ENCODE measurements at regions not wholly inside any gene's neighbourhood (a gene's known extent, or its start where the extent isn't known, plus 50 kb on each side); places are given as distances from the start of the nearest gene placed in this dataset.
"Not testable (repeated sequence)": the region's sequence is repeated elsewhere in the genome, so short reads cannot be mapped to it uniquely, and the experiment has no call there.

DNA sequence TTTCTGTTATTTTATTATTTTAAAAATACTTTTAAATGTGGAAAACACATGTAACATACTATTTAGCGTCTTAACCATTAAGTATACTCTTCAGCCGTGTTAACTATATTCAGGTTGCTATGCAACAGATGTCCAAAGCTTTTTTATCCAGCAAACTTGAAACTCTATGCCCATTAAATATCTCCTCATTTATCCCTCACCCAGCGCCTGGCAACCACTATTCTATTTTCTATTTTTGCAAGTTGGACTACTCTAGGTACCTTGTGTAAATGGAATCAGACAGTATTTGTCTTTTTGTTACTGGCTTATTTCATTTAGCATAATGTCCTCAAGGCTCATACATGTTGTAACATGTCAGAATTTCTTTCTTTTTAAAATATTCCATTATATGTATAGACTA lies 174.6 kb downstream of the PCDH10 start:
- no peak for DNase-seq (ENCODE audit: low spot score)

DNA sequence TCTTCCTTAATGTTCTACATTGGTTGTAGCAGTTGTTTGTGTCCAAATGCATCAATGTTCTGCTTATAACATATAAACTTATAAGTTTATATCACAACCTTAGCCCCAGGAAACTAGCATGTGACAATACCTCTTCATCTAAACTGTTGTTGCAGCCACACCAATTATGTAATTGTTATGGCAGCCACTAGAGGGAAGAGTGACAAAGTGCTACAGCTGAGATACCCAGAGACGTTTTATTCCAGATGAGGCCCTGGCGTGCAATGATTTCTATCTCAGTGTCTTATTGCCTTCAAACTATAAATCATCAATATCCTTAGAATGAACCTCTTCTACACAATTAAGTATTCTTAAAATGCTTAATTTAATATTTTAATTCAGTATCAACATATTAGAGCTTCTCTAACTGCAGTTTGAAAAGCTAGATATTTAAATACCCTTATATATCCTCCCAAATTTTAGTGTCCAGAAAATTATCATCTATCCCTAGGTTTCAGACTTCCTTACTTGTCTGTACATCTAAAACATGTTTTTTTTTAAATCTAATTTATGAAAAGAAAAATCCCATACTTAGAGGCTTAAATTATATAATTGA lies 171.6 kb downstream of the PCDH10 start:
- peak; percentile 51 for DNase-seq (ENCODE audit: low spot score)

DNA sequence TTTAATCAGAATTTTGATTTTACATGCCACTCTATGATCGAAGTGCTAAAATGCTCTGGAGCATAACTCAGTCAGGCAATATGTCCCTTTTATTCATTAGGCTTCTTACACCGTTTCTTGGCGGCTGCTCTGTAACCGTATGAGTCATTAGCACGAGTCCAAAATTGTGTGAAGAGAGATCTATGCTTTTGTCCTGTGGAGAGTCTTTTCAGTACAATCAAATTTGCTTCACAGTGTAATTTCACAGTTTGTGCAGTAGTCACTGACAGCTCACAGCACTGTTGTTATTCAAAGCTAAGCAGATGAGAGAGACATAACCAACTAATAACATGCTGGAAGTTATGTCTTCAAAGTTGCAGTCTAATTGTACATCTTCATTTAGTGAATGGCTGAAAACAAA lies 167.8 kb downstream of the PCDH10 start:
- DNase-seq (ENCODE audit: low spot score), result no peak

DNA sequence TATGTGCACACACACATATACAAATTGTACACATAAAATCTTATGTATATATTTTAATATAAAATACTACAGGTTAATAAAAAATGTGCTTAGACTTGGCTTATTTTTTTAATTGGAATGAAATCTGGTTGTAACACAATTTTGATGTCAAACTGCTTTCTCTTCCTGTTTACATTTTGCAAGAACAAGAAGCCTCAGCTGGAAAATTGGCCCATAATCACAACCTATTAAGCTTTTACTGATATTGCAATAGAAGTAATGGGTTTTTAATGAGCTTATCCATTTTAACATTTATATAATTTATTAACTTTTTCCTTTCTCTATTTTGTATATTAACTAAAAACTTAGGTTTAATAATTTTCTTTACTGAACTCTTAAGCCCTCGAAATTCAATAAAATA lies 165.9 kb downstream of the PCDH10 start:
- DNase-seq (ENCODE audit: low spot score), result no peak

DNA sequence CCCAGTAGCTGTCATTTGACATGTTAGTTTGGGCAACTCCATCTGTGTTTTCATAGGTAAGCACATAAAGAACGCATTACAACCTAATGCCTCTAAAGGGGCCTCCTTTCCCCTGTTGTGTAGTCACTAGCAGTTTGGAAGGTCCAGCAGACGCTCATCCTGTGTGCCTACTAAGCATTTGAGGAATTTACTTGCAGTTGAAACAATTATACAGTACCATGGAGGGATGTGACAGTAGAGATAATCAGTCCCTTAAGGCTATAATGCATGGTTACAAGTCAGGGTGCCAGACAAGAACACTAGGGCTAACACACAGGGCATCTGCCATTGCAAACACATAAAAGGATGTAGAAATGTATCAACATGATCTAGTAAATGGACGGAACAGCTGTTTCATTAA lies 138.3 kb downstream of the PCDH10 start:
- no peak for DNase-seq (ENCODE audit: low spot score)

DNA sequence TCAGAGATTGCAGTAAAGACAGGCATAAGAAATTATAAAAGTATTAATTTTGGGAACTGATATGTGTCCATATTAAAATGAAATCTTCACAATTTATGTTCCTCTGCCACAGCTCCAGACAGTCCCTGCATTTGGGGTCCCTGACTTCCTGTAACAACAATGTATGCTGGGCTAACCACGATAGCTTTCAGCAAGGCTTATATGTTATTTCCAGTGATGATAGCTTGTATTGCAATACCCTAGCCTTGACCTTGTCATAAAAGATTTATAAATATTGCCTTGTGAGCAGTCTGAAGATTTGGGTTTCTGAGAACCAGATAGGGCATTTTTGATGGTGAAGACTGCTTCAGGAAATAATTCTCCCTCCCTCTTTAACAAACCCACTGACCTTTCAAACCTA lies 129.5 kb downstream of the PCDH10 start:
- DNase-seq (ENCODE audit: low spot score), result no peak

DNA sequence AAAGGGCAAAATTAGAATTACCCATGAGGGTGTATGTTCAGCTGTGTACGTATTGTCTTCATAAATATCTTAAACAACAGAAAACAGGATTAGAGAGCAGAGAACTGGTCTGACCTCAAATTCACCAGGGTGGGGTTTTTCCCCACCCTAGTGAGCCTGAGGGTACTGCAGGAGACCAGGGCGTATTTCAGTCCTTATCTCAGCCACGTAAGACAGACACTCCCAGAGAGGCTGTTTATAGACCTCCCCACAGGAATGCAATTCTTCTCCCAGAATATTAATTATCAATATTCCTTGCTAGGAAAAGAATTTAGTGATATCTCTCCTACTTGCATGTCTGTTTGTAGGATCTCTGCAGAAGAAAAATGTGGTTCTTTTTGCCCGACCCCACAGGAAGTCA lies 128.8 kb downstream of the PCDH10 start:
- DNase-seq (ENCODE audit: low spot score), result not testable (repeated sequence)

DNA sequence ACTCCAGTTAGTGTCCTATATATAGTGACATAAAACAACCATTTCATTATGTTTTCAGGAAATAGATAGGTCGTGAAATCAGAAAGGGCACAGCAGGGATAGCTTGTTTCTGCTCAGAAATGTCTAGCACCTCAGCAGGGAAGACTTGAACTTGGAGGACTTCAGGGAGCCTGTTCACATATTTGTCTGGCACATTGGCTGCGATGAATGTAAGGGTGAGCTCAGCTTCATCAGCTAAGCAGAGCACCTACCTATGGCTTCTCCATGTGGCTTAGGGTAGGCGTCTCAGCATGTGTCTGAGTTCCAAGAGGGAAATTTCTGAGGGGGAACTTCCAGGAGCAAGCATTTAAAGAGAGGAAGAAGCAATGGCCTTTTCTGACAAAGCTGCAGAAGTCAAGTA lies 126.2 kb downstream of the PCDH10 start:
- DNase-seq (ENCODE audit: low spot score), result no peak

DNA sequence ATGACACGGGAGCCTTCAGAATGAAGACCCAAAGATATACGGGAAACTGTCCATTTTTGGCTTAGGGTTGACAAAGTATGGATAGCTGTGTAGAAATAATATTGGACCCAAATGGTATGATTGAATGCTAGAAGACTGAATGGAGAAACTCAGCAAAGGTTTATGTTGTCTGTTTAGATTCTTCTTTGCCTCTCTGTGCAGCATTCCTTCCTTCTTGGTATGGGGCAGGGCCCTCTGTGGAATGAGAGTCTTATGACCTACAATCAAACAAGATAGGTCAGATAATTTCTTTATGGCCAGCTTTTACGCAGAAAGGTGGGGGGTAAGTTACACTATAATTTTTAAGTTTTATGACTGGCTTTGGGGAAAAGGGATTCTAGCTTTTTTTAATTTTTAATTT lies 124.3 kb downstream of the PCDH10 start:
- no peak for DNase-seq (ENCODE audit: low spot score)

DNA sequence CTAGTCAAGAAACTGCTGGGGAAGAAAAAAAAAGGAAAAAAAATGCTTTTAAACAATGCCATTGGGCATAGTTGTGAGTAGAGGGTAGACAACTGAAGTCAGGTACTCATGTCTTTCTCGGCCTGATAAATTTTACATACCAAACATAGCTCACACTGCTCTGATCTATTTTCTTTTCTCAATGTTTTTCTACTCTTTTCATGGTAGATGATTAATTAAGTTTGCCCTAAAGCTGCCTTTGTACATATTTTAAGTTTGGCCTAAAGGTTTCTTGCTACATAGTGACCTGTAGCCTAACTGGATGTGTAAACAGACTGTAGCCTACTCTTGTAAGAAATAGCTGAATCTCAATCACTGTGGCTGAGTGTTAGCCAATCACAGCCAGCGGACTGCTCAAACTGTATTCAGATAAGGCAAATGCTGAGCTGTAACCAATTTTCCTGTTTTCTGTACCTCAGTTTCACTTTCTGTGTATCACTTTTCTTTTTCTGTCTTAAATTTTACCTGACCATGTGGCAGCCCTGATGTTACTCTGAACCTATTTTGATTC lies 121.0 kb downstream of the PCDH10 start:
- no peak for DNase-seq (ENCODE audit: low spot score)

DNA sequence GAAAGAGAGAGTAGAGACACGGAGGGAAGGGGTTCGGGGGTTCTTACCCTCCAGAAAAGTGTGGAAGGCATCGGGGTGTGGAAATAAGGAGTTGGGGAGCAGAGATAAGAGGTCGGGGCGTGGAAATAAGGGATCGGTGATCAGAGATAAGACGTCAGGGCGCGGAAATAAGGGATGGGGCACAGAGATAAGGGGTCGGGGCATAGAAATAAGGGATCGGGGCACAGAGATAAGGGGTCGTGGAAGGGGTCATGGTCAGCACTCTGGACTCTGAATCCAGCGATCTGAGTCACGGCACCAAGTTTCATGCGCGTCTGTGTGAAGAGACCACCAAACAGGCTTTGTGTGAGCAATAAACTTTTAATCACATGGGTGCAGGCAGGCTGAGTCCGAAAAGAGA lies 119.1 kb downstream of the PCDH10 start:
- DNase-seq (ENCODE audit: low spot score), result no peak

DNA sequence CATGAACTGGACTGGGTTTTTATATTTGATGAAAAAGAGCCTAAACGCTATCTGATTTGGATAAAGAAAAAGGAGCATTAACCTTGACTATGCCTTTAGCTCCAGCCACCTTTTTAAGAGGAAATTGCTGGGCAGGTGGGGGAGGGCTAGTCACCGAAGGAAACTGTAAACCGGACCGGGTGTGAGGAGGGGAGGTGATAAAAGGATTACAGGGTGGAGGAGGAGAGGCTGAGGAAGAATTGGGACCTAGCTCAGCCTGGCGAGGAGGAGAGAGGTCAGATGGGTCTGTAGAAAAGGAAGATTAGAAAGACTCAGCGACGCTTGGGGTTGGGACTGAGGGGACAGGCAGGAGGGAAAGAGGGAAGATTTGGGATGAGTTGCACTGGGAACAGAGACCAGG lies 118.4 kb downstream of the PCDH10 start:
- not testable (repeated sequence) for DNase-seq (ENCODE audit: low spot score)

DNA sequence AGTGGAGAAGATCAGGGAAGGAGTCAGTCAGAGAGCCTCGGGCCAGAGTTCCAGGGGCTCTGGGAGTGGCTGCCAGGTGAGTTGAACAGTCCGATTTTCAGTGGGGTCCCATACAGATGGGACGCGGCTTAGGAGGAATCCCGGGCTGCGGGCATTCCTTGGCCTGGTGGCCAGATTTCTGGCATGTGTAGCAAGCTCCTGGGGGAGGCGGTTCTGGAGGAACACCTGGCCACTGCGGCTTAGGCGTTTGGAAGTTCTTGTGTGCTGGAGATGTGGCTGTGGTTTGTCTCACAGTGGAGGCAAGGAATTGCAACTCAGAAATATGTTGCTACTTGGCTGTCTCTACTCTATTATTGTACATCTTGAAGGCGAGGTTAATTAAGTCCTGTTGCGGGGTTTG lies 117.9 kb downstream of the PCDH10 start:
- not testable (repeated sequence) for DNase-seq (ENCODE audit: low spot score)

DNA sequence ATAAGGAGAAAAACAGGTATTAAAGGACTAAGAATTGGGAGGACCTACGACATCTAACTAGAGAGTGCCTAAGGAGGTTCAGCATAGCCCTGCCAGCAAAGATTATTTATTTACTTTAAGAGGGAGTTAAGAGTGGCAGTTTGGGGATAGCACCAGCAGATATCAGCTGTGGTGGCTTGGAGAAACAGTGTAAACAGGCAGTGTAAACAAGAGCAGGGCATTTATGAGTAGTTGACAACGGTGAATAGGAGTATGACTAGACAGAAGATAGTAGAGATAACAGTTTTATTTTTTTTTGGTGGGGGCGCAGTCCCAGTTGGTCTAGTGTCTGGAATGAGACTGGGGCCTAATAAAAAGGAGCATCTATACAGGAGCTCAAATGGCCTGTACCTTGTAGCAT lies 115.2 kb downstream of the PCDH10 start:
- not testable (repeated sequence) for DNase-seq (ENCODE audit: low spot score)

DNA sequence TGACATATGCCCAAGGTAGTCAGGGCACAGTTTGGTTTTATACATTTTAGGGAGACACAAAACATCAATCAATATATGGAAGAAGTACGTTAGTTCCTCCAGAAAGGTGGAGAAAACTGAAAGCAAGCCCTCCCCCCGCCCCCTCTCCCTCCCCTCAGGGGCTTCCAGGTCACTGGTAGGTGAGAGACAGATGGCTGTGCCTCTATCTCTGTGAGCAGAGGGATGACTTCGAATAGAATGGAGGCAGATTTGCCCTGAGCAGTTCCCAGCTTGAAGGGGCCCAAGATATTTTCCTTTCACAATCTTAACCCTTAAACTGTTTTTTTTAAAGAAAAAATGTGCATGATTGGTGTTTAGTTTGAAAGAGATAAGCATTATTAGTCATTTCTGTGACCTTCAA lies 114.0 kb downstream of the PCDH10 start:
- no peak for DNase-seq (ENCODE audit: low spot score)

DNA sequence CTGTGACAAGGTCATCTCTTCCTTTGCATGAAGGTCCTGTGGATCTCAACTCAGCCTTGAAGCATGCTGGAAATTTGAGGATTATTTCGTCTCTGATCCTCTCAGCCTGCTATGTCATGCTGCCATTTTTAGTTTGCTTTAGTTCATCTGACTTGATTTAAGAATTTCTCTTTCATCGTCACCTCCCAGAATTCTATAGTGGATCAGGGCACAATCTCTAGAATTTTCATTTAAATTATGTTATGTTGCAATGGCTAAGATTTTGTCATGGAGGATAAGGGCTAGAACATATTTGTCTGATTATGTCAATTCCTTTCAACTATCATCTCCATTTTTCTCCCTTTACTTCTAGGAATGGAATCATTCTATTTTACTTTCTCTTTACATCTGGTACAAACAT lies 98.8 kb downstream of the PCDH10 start:
- DNase-seq (ENCODE audit: low spot score), result no peak

DNA sequence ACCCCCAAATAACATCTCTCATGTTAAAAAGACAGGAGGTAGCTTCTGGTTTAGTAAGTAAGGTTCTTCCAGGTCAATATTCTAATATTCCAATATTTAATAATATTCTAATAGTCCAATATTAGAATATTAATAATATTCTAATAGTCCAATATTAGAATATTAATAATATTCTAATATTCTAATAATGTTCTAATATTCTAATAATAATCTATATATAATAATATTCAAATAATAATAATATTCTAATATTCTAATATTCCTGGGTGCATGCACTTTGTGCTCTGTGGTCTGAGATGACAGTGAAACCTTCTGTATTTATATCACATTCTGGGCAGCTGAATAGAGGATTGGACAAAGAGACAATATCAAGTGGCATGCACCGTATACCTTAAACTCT lies 96.1 kb downstream of the PCDH10 start:
- DNase-seq (ENCODE audit: low spot score), result no peak
